ENCODE measurements at regions not wholly inside any gene's neighbourhood (a gene's known extent, or its start where the extent isn't known, plus 50 kb on each side); places are given as distances from the start of the nearest gene placed in this dataset.

- TF ChIP-seq POLR2AphosphoS5 (IDR thresholded peaks at IDR 0.05) (no peak), TAF1 (IDR thresholded peaks at IDR 0.05; ENCODE audit: low read depth) (no peak)
Measured at GRCh38 chr2:220882507-220882906, 689.6 kb downstream of the EPHA4 start.
